Fibroblast of villous mesenchyme (primary cell): ENCODE measurements at regions not wholly inside any gene's neighbourhood (a gene's known extent, or its start where the extent isn't known, plus 50 kb on each side); places are given as distances from the start of the nearest gene placed in this dataset.

Experiments
- DNase-seq: peaks from one replicate; pipeline ENCODE4 v3.0.0-alpha.2; 2010; ENCODE audit warnings: low read depth
- H3K4me3 ChIP-seq: 2 replicates; pipeline ENCODE4 v1.5.1; 2011; ENCODE audit warnings: low read depth, mild to moderate bottlenecking, low read length
- CTCF ChIP-seq: IDR thresholded peaks from 2 replicates; pipeline ENCODE4 v1.5.1; 2012; ENCODE audit warnings: low read depth, mild to moderate bottlenecking, low read length; ENCODE audit not compliant: insufficient read depth

- peak; percentile 8 for DNase-seq
Observed at GRCh38 chr7:121624958-121625357, 228.8 kb upstream of the FAM3C start.

GRCh38 chr7:121623130-121623872 lies 227.2 kb upstream of the FAM3C start:
- no peak for DNase-seq
- TF ChIP-seq CTCF: no peak
- H3K4me3 ChIP-seq: no peak overlapping the region

More at GRCh38 chr7:121624958-121625357, 228.8 kb upstream of the FAM3C start:
- no peak for TF ChIP-seq CTCF
- no peak overlapping the region for H3K4me3 ChIP-seq

GRCh38 chr7:121621937-121622336 lies 225.8 kb upstream of the FAM3C start:
- no peak for DNase-seq
- no peak overlapping the region for H3K4me3 ChIP-seq
- no peak for TF ChIP-seq CTCF

GRCh38 chr7:121620953-121621606 lies 225.0 kb upstream of the FAM3C start:
- DNase-seq: no peak
- H3K4me3 ChIP-seq: no peak overlapping the region
- TF ChIP-seq CTCF: no peak

- H3K4me3 ChIP-seq: no peak overlapping the region
- no peak for DNase-seq
- no peak for TF ChIP-seq CTCF
Observed at GRCh38 chr7:121620206-121620605, 224.1 kb upstream of the FAM3C start.

- no peak for TF ChIP-seq CTCF
- H3K4me3 ChIP-seq: no peak overlapping the region
- no peak for DNase-seq
Observed at GRCh38 chr7:121618182-121618581, 222.1 kb upstream of the FAM3C start.
